GM21447 (cell line): ENCODE measurements at regions not wholly inside any gene's neighbourhood (a gene's known extent, or its start where the extent isn't known, plus 50 kb on each side); places are given as distances from the start of the nearest gene placed in this dataset.
"Not testable (repeated sequence)": the region's sequence is repeated elsewhere in the genome, so short reads cannot be mapped to it uniquely, and the experiment has no call there.

ENCODE experiments used
- ATAC-seq: cut with Tn5 transposase; IDR thresholded peaks from one replicate; pipeline ENCODE4 v1.9.1; 2021; ENCODE audit not compliant: unreplicated experiment

DNA sequence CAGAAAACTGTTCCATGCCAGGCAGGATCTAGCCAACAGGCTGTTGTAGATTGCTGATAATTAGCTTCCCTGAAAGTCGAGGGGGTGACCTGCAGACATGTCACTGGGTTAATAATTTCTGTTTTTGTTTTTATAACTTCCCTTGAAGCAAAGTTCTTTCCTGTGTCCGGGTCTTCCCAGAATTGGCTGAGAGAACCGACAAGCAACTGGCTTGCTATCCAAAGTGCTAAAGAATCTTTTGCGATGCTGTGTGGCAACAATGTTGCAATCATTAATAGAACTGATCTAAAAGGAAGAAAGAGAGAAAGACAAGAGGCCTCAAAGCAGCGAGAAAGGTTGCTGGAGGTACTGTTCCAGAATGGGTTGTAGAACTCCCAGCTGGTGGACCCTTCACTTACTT lies 132.1 kb upstream of the DPP6 start:
- ATAC-seq, result no peak

DNA sequence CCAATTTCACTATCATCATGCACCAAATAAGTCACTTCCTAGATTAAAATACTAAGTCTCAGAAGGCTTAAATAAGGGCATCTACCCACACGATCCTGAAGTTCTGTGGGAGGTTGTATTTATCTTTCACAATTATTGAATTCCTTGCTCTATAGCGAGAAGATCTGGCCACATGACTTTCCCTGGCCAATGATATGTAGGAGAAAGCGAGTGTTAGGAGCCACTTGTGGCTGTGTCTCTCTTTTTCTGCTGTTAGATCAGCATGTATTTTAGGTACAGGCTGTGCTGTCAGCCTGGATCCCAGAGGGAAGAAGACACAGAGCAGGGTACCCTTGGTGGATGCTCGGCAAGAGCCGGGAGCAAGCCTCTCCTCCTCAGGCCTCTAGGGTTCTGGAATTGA lies 131.3 kb upstream of the DPP6 start:
- ATAC-seq, result no peak

DNA sequence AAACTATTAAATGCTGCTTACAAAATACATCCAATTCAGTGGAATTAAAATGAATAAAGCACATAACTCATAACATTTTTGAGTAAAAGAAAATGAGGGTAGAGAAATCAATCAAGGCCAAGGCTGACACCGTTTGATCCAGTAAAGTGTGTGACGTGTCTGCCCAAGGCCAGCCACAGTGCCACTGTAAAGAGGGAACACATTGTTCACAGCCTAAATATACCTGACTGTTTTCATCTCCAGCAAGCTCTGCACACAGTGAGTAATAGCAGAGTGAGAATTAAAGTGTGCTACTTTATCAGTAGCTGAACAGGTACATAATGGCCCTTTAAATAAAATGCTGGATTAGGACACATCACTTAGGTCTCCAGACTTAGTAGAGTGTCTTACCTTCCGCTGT lies 130.8 kb upstream of the DPP6 start:
- ATAC-seq, result no peak

DNA sequence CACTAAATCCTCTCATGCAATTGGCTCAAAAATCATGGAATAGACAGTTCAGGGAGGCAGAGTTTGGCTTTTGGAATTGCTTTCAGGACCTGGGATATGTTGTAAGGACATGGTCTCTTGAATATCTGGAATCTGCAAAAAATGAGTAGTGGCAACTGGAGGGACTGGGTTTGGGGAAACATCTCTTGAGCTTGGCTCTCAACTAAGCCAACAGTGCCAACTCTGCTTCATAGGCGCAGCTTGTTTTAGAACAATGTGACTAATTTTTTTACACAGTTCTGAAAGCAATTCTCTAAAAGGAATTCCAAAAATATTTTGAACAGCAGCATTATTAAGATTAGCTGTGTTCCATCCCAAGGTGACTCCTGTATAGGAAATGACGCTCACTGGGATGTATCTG lies 121.5 kb upstream of the DPP6 start:
- ATAC-seq, result no peak

DNA sequence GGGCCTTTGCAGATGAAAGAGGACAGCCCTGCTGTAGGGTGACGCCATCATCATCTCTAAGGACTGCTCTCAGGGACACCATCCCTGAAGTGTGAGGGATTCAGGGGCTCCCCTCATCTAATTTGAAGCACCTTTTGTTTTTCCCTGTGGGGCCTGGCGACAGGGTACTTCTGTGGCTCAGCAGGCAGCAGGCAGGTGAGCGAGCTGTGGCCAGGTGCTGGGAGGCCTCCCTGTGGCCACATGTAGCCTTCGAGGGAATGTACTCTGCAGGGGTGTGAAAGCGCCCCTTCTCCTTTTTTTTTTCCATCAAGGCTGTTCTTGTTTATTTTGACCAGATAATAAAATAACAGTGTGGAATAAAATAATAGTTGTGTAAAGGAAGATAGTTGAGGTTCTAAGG lies 118.2 kb upstream of the DPP6 start:
- no peak for ATAC-seq

DNA sequence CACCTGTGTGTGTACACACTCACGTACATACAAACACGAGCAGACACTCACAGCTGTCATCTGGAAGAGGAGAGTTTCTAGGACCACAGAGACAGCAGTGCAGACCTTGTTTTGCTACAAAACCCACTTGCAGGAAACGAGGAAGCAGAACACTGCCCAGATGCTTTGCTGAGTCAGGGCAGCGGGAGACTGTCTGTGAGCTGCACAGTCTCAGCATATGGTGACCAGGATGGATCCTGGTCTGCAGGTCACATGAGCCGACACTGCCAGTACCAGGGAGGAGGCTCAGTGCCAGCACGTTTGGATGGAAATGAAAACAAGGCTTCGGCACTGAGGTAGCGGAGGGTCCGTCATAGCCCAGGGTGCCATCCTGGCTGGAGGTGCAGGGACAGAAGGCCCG lies 117.6 kb upstream of the DPP6 start:
- ATAC-seq, result no peak

DNA sequence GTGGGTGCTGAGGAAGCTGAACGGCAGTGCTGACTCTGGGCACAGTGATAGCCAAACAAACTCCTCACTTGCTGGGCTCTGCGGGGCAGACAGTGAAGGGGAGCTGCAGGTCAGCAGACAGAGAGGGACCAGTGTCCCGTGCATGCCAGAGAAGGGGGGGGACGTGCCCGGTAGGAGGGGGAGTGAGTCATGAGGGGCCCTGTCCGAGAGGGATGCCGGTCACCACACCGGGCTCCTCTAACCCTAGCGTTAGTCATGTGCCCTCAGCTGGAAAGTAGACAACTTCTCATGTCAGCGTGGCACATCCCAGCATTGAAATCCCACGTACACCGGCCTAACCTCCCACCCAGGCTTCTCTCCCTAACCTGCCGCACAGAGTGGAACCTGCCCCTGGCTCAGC lies 117.1 kb upstream of the DPP6 start:
- ATAC-seq, result no peak

DNA sequence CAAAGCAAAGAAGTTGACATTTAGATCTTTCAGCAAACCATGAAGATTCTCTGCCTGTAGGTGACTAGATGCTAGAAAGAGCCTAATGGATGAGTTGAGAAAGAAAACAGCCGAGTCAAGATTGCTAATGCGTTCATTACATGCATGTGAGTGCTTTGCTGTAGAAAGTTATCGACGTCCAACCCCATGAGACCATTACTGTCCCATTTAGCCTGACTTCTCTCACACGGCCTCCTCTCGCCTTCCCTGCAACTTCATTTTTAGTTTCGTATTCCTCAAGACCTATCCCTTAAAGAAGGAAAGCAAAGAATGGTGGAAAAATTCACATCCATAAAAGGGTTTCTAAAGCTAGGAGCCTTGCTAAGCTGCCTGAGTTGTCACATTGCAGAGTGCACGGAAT lies 113.7 kb upstream of the DPP6 start:
- no peak for ATAC-seq

DNA sequence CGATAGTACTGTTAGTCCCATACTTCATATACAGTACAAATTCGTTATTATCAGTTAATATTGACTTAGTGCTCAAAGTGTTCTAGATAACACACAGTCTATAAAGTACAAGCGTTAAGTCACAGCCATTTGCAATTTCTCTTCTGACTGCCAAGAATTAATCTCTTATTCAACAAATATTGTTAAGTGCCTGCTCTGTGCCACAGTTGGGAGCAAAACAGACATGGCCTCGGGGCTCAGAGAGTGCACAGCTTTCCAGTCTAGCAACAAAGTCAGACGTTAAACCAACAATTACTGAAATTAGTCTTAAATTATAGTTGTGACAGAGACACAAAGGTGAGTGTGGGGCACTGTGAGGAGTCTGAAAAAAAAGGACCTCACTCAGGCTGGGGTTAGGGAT lies 113.0 kb upstream of the DPP6 start:
- no peak for ATAC-seq

DNA sequence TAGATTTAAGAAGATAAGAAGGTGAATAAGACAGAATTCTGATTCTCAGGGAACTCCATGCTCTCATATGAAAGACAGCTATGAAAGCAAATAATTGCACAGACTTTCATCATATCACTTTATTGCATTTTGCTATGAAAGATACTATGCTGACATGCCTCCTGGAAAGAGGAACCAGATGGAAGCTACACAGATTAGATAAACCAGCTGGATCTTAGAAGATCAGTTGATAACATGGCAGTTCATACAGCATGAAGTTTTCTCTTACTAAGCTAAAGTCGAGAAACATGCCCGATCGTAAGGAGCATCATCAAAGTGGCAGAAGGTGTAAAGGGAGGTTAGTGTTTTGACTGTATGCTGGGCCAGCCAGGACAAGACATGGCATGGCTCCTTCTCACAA lies 112.5 kb upstream of the DPP6 start:
- ATAC-seq, result no peak

DNA sequence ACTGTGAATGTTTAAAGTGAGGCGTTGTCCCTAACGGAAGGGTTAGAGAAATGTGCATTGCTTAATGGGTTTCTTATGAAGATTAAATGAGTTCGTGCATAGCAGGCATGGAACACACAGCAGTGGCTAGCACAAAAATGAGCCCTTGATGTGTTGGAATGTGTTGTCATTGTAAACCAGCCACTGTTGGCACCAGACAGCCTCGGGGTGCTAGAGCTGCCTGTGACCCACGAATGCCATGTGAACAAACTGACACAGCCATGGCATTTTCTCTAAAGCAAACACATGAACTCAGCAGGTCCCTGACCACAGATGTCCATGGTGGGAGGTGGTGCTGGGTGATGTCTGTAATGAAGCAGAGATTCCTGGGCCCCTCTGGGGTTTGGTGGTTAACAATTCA lies 111.1 kb upstream of the DPP6 start:
- no peak for ATAC-seq

DNA sequence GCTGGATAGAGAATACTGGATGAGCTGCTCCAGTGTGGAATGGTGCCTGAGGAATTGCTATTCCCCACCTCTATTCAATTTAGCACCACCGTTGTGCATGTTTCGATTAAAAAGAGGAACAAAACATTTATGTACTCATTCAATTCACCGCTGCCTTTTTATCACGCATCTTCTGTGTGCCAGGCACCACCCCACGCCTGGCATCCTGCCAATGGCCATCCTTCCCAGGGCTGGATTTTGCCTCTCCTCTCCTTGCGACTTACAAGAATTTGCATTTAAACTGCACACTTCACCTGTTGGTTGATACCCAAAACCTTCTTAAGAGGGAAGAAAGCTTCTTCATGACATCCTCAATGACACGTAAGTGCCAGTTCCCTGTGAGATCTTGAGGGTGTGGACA lies 110.2 kb upstream of the DPP6 start:
- ATAC-seq, result no peak

DNA sequence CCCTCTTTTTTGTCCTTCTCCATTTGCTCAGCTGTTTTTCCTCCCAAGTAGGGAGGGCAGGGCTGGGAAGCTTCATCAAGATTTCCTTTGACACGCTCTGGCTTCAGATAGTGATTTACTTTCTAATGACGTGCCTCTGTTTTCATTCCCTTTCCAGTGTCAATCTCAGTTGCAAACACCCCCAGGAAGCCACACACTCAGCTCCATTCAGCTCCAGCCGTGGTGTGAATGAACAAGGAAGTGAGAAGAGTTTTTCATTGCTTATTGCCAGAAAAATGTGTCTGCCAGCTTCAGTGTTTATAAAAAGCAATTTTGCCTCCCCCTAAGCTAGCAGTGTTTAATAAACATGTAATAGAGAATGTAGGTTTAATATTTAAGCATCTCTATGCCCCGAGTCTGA lies 108.7 kb upstream of the DPP6 start:
- no peak for ATAC-seq

DNA sequence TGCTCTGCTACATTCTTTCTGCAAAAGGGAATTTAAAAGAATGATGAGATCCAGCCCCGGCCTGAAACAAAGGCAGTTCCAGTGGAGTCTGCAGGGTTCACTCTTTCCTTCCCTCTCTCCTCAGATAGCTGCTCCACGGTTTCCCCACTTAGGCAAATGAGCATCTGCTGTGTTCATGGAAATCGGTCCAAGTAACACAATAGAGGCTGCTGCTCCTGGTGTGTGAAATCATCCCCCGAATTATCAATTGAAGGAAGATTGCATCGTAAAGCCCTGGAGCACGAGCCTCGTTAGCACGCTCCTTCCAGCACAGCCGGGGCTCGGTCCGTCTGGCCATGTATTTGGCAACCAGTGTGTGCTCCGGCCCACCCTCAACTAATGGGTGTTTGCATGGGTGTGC lies 108.3 kb upstream of the DPP6 start:
- no peak for ATAC-seq

DNA sequence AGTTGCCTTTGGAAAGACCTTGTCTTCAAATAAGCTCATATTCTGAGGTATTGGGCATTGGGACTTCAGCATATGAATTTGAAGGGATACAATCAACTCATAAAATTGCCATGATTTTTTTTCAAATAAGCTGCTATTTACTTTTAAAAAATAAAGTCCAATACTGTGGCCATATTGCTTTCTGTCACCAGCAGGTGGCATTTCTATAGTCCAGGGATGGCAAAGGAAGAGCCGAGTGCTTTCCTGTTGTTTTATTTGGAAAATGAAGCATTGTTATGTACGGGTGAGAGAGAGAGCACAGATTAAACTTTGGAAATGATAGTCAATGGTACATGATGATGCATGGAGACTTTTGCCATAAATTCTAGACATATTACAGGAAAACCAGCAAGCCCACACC lies 104.1 kb upstream of the DPP6 start:
- ATAC-seq, result no peak

DNA sequence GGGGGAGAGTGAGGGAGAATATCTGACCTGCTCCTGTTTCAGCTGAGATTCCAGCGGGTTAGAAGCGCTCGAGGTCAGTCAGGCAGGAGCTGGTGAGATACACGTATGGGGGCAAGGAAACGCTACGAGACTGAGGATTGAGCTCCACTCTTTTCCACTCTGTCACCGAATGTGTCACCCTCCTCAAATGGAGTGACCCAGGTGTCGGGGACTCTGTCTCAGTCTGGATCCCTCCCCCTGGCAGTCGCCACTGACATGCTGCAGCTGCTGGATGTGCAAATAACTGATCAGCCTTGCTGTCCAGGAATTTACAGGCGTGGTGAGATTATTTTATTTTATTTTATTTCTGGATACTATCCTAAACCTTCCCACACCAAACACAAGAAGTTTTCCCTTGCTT lies 100.9 kb upstream of the DPP6 start:
- ATAC-seq, result no peak

DNA sequence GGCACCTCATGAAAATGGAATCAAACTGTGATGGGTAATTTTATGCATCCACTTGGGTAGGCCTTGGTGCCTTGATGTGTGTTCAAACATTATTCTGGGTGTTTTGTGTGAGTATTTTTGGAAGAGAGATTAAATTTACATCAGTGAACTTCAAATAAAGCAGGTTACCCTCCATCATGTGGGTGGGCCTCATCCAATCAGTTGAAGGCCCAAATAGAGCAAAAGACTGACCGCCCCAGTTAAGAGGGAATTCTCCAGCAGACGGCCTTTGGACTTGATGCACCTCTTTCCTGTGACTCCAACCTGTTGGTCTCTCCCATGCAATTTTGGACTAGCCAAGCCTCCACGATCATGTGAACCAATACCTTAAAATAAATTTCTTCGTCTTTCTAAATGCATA lies 97.7 kb upstream of the DPP6 start:
- no peak for ATAC-seq

DNA sequence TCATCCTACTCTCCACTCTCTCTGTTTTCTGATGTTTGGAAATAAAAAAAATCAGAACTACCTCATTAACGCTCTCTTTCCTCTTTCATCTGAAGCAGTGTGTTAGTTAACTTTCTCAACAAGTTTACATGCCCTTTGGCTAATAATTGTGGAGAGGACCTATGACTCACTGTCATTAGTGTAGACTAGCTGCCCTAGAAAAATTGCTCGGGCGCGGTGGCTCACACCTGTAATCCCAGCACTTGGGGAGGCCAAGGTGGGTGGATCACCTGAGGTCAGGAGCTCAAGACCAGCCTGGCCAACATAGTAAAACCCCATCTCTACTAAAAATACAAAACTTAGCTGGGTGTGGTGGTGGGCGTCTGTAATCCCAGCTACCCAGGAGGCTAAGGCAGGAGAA lies 94.5 kb upstream of the DPP6 start:
- not testable (repeated sequence) for ATAC-seq

DNA sequence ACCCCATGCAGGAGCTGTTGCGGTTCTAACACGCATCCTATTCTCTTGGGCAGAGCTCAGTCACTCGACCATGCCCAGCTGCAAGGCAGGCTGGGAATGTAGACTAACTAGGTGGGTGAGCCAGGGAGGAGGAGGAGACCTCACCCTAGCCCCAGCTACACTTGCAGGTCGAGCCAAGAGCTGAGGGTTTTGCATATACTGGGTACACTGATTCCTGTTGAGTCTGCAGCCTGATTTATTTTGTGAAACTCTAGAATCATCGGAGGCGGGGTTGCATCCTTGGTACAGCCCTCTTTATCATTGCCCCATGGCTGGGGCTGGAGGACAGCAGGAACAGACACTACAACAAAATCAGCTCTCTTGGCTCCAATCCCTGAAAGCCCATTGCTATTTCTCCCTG lies 93.8 kb upstream of the DPP6 start:
- not testable (repeated sequence) for ATAC-seq

DNA sequence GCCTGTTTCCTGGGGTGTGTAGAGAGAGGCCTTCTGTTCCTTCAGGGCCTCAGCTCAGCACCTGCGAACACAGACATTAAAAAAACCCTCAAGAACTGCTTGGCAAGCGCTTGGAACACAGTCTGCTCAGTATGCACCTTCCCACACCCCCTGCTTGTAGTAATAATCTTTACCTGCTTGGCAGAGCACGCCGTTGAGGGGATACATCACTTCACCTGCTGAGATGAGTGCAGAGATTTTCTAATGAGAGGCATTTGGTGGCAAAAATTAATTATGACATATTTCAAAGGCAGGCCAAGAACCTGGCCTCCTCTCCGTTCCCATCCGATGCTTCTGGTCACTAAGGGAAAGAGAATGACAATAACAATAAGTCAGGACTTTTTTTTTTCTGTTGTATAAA lies 93.4 kb upstream of the DPP6 start:
- not testable (repeated sequence) for ATAC-seq

DNA sequence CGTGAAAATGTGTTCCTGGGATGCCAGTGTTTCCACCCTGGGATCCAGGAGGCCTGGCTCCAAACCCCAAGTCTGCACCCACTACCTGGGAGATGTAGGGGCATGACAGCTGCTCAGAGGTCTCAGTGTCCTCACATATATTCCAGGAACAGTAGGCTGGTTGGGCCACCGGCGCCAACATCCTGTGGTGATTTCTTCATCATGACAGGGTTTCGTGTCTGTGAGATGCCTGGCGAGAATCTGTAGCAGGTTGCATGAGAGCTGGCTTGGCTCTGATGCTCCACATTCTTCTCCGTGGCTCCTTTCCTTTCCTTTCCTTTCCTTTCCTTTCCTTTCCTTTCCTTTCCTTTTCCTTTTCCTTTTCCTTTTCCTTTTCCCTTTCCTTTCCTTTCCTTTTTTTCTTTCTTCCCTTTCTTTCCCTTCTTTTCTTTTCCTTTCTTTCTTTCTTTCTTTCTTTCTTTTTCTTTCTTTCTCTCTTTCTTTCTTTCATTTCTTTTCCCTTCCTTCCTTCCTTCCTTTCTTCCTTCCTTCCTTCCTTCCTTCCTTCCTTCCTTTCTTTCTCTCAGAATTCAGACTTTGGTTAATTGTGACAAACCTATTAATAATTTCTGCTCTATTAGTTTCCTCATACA lies 87.6 kb upstream of the DPP6 start:
- not testable (repeated sequence) for ATAC-seq

DNA sequence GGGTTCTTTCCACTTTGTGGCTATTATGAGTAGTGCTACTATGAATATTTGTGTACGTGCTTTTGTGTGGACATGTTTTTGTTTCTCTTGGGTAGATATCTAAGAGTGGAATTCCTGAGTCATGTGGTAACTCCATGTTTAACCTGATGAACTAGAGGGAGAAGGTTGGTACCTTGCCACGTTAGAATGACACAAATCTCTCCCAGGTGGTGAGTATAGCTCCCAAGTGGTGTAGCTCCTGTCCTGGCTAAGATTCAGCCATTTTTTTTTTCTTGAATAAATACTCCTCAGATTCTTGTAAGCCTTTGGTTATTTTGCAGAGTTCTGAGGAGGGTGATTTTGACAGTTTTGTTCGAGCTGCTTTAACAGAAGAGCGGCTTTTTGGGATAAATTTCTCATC lies 83.2 kb upstream of the DPP6 start:
- ATAC-seq, result not testable (repeated sequence)

DNA sequence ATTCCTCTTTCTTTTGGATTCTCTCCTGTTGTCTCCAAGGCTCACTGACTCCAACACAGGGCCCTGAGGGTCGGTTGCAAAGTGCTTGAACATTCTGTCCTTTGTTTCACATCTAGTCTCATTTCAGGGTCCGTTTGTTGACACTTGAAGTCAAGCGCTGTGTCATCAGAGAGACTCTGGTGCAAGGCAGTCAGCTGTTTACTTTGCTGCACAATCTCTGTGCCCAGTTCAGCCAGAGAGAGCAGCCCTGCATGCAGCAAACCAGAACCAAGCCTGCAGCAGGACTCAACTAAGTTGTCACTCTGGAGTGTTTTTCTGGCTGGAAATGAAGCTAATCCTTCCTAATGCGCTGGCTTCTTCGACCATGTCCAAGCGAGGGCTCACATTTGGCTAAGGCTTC lies 77.6 kb upstream of the DPP6 start:
- ATAC-seq, result not testable (repeated sequence)

DNA sequence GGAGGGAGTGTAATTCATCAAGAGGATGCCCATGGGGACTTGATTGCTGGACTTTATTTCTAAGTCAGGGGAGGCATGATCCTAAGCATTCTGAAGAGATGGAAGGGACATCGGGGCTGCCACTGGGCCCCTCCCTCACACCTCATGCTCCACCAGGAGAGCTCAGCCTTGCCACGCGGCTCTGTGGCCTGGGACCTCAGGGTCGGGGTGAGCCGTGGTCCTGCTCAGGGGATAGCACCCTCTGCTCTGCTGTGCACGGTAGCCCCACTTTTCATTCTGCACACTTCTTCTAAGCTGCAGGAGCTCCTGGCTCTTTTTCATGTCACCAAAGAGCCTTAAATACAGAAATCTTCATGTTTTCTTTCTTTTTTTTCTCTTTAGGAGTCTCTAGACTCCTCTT lies 75.5 kb upstream of the DPP6 start:
- ATAC-seq, result not testable (repeated sequence)
